ENCODE measurements at regions not wholly inside any gene's neighbourhood (a gene's known extent, or its start where the extent isn't known, plus 50 kb on each side); places are given as distances from the start of the nearest gene placed in this dataset.

- no peak for DNase-seq (ENCODE audit: low spot score)
Observed at GRCh38 chr13:30151388-30151787, 156.0 kb downstream of the KATNAL1 start.

- no peak for DNase-seq (ENCODE audit: low spot score)
Observed at GRCh38 chr13:30149248-30149647, 158.1 kb downstream of the KATNAL1 start.

- DNase-seq (ENCODE audit: low spot score) = no peak
Observed at GRCh38 chr13:30148786-30149185, 158.6 kb downstream of the KATNAL1 start.

- no peak for DNase-seq (ENCODE audit: low spot score)
Observed at GRCh38 chr13:30148171-30148754, 159.1 kb downstream of the KATNAL1 start.

GRCh38 chr13:30147421-30147820, 159.9 kb downstream of the KATNAL1 start:
- no peak for DNase-seq (ENCODE audit: low spot score)

- no peak for DNase-seq (ENCODE audit: low spot score)
Observed at GRCh38 chr13:30147015-30147414, 160.3 kb downstream of the KATNAL1 start.

- DNase-seq (ENCODE audit: low spot score) = no peak
Observed at GRCh38 chr13:30145709-30146367, 161.5 kb downstream of the KATNAL1 start.

GRCh38 chr13:30143666-30144400, 163.5 kb downstream of the KATNAL1 start:
- peak; percentile 51 for DNase-seq (ENCODE audit: low spot score)

- peak; percentile 79 for DNase-seq (ENCODE audit: low spot score)
Observed at GRCh38 chr13:30142486-30143211, 164.7 kb downstream of the KATNAL1 start.

GRCh38 chr13:30141775-30142485, 165.4 kb downstream of the KATNAL1 start:
- no peak for DNase-seq (ENCODE audit: low spot score)

GRCh38 chr13:30140973-30141372, 166.4 kb downstream of the KATNAL1 start:
- DNase-seq (ENCODE audit: low spot score) = no peak

- DNase-seq (ENCODE audit: low spot score) = no peak
Observed at GRCh38 chr13:30138511-30138910, 168.8 kb downstream of the KATNAL1 start.

- DNase-seq (ENCODE audit: low spot score) = no peak
Observed at GRCh38 chr13:30135868-30136267, 171.5 kb downstream of the KATNAL1 start.

GRCh38 chr13:30135351-30135750, 172.0 kb downstream of the KATNAL1 start:
- DNase-seq (ENCODE audit: low spot score) = no peak

GRCh38 chr13:30134578-30134977, 172.8 kb downstream of the KATNAL1 start:
- DNase-seq (ENCODE audit: low spot score) = no peak

GRCh38 chr13:30133996-30134395, 173.4 kb downstream of the KATNAL1 start:
- peak; percentile 68 for DNase-seq (ENCODE audit: low spot score)

GRCh38 chr13:30133554-30133912, 173.8 kb downstream of the KATNAL1 start:
- no peak for DNase-seq (ENCODE audit: low spot score)

- peak; percentile 87 for DNase-seq (ENCODE audit: low spot score)
Observed at GRCh38 chr13:30132623-30133553, 174.5 kb downstream of the KATNAL1 start.

GRCh38 chr13:30129411-30129810, 177.9 kb downstream of the KATNAL1 start:
- DNase-seq (ENCODE audit: low spot score) = no peak

GRCh38 chr13:30128591-30128990, 178.8 kb downstream of the KATNAL1 start:
- DNase-seq (ENCODE audit: low spot score) = no peak

GRCh38 chr13:30128095-30128494, 179.3 kb downstream of the KATNAL1 start:
- no peak for DNase-seq (ENCODE audit: low spot score)

Measured in AG08396 (cell line).